Germinal center (tissue), 1 donor: ENCODE measurements at regions not wholly inside any gene's neighbourhood (a gene's known extent, or its start where the extent isn't known, plus 50 kb on each side); places are given as distances from the start of the nearest gene placed in this dataset.
"Not testable (repeated sequence)": the region's sequence is repeated elsewhere in the genome, so short reads cannot be mapped to it uniquely, and the experiment has no call there.

Experiments used
- DNase-seq: peaks from one replicate; pipeline ENCODE4 v3.0.0; 2012; ENCODE audit warnings: mixed read lengths, low spot score

DNA sequence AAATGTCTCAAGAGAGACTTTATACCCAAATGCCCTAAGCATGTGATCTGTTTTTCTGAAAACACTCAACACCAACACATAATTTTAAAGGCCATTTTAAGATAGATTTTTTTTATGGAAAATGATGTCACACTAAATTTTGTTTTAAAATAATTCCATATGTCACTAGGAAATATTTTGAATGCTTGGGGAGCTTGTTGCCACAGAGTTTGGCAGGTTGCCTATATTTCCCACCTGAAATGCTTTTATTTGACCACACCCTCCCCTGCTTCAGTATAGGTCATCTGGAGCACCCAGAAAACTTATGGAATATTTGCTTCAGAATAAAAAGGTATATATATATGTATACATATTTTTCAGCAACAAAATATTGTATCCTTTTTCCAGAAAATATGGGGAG lies 180.0 kb upstream of the ANK3 start:
- DNase-seq: no peak

DNA sequence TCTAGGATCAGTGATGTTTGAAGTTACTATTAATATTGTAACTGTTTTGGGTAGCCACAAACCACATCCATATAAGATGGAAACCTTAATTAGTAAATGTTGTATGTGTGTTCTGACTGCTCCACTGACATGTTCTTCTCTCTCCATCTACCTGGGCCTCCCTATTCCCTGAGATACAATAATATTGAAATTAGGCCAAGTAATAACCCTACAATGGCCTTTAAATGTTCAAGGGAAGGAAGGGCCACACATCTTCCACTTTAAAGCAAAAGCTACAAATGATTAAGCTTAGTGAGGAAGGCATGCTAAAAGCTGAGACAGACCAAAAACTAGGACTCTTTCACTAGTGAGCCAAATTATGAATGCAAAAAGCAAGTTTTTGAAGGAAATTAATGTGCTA lies 176.4 kb upstream of the ANK3 start:
- no peak for DNase-seq

DNA sequence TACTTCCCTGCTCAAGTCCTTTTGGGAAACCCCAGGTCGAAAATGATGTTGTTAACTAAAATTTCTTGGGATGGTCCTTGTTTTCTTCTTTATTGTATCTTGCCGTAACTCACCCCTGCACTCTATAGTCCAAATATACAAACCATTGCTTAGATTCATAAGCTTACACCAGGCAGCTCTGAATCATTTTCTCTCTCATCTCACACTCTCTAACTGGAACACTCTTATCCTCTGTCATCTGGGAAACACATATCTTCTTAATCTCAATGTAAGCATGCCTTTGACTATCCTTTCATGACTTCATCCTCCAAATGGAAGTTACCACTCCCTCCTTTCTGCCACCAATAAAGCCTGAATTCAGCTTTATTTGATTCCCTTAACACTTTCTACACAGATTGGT lies 175.8 kb upstream of the ANK3 start:
- DNase-seq: no peak

DNA sequence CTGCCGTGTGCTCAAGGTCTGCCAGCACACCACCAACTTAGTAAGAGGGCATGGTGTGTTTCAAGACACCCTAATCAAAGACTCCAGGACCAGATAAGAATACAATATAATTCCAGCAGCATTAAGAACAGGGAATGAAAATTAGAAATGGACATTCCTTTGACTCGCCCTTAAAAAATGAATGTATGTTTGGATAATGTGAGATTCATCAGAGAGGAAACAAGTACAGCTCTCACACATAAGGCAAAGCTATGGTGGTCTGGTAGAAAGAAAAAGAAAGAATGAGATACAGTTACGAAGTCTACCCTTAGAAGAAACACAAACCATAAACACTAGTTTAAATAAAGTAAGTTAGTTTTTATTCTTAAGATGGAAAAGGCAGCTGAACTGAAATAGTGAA lies 174.8 kb upstream of the ANK3 start:
- no peak for DNase-seq

DNA sequence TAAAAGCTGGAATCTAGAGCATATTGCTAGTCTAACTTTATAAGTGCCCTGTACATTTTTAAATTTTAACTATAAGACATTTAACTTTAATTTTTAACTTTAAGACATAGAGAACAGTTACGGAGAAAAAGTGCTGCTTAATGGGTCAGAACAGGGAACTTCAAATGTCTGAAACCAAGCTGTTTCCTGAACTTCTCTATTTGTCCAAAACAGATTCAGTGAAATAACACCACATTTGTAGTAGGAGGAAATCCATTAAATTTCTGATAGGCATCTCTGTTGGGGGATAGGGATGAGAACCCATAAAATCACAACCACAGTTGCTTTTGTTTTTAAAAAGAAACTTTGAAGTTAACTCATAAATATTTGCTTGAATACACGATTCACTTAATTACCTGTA lies 170.8 kb upstream of the ANK3 start:
- DNase-seq: no peak

DNA sequence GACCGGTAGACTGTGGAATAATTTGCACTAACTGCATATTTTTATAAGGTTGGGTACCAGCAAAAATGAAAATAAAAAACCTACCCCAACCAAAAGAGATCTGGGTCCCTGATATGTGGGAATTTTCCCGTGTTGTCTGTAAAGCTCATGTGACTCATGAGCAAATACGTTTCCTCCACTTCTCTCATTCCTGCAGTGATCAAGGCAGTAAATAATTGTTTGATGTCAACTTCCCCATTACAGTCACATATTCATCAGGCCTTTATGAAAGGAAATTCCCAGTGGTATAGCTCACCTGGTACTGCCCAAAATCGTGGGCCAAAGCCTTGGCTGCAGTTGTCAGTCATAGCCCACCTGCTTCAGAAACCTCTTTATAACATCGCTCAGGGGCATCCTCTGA lies 166.0 kb upstream of the ANK3 start:
- no peak for DNase-seq

DNA sequence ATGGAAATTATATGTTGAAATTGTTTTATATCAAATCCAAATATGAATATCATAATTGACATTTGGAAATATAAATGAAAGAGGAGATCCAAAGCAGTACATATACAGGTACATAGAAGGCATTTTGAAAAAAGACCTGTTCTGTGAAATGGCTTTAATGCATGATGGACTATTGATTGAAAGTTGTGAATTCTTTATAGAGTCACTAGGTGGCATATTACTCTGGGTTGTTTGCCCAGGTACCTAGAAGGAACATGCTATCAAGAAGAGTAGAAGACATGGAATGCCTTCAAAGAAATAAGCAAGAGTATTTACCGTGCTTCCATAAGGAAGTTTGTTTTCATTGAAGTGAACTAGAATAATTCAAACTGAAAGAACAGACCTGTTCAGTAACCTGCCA lies 160.0 kb upstream of the ANK3 start:
- DNase-seq: no peak

DNA sequence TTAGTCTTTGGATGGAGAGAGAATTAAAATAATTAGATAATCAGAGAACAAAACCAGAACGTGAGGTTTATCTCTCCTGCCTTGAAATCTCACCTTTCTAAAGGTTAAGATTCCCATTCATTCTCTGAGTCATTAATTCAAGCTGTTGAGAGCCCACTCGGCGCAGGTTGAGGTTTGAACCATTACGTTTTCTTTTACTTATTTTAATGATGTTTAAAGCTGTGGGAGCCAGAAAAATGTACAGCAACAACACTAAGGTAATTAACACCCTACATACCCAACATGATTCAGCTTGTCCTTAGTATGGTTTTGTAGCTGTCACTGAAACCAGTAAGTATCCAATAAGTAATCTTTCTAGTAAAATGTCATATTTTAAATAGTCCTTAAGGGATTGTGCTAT lies 153.0 kb upstream of the ANK3 start:
- no peak for DNase-seq

DNA sequence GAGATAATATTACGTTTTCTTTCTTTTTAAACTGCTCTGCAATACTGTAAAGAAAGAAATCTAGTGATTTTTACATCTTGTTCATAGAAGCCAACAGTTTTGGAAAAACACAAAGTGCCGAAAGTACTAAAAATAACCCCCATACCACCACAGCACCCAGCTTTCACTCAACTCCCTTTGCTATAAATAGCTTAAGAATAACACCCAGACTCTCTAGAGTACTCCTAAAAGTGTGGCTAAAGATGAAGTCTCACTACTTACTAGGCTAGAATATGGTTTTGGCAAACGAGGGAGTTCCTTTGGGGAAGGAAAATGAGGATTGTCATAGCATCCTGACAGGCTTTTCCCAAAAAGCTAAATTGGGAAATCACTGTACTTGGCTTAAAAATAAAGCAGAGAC lies 151.8 kb upstream of the ANK3 start:
- no peak for DNase-seq

DNA sequence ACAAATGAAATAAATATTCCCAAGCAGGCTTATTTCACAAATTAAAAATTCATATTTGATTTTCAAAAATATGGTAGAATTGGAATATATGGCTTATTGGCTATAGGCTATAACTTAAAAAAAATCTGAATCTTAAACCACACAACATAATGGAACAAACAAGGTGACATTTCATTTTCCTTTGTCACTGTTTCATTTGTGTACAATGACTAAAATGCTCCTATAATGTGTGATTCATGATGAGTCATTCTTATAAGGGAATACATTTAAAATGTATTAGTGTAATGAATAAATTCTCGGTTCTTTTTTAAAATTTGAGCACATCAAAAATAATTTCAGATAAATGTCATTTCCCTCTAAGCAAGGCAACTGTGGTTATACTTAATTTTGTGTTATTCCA lies 148.0 kb upstream of the ANK3 start:
- DNase-seq: no peak

DNA sequence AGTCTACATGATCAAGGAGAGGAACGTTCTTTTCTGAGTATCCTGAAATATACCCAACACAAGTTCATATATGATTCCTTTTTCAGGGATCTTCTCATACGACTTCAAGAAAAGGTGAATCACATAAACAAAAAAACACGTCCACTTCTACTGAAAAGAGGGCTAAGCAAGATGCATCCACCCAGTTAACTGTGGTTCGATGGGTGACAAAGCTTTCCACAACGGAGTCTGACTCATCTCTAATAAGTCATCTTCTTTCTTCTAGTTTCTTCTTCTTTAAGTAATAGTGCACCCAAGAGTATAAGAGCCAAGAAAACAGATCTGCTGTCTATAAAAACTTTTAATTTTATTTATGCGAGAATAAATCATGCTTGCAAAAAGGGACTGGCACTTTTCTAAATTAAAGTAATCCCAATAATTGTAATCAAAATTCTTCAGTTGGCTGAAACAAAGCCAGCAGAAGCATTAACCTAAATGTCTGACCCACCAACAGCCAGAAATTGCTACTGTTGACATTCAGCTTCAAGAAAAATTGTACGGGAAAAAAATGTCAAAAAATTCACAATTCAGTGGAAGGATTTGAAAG lies 146.9 kb upstream of the ANK3 start:
- no peak for DNase-seq

DNA sequence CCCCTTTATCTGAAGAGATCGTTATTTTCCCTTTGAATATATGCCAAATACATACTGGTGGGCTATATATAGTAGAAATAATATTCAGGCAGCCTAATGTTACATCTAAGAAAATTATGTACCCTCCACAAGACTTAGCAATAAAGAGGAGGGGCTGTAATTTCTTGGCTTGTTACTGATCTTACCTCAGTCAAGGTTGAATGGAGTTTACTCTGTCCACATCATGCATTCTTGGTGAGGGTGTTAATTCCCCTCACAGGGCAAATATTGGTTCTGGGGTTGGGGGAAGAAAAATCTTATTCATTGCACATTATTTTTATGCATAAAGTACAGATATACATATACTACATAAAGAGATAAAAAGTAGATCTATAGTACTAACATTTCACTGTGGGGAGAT lies 145.8 kb upstream of the ANK3 start:
- DNase-seq: no peak

DNA sequence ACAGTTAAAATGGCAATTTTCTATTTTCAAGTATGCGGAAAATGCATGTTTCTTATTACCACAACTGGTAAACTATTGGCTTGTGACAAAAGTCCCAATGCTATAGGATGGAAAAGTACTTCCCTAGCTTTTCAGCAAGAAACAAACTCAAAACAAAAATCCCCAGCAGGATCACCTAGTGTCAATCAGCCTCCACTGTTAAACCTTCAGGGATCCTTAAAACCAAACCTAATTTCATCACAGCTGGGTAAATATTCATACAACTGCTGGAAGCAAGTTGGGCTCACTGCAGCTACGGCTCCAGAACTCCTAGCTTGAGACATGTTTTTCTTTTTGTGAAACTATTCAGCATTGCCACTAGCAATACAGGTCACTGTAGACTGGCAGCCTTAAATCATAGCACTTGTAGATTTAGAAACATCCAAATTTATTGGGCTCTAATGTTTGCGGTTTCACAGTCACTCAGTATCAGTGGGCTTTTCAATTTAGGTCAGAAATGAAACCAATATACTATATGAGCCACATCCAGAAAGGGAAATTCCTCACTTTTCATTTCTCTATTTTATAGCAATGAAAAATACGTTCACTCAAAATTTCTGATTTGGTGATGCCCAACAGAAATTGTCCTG lies 145.2 kb upstream of the ANK3 start:
- DNase-seq: no peak

DNA sequence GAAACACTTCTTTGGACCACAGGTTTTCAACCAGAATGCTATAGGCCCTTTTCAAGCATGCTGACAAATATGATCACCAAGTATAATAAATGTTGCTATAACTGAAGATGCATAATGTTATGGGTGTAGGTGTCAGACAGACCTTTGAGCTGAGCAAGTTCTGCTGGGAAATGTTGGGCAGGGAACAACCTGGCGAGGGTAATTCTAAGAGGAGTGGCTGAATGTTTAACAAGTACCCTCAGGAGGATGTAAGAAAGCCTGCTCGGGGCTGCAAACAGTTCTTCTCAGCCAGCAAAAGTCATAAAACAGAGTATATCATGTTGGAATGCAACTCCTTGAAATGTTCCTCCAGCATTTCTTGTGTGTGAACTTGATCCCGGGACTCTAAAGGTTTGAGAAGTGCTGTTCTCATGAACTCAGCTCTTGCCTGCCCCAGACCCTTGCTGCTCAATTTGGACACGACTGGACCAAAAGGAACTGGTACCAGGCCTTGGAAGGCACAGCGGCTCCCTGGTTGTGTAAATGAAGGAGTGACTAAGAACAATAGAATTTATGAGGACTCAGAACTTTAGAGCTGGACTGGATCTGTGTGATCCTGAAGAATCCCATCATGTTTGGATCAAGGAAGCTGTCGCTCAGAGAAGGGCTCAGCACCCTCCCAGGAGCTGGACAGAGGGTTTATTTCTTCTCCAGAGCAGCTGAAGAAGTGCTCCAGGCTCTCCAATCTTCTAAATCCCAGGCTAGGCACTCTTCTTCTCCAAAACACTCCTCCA lies 143.2 kb upstream of the ANK3 start:
- DNase-seq: no peak

DNA sequence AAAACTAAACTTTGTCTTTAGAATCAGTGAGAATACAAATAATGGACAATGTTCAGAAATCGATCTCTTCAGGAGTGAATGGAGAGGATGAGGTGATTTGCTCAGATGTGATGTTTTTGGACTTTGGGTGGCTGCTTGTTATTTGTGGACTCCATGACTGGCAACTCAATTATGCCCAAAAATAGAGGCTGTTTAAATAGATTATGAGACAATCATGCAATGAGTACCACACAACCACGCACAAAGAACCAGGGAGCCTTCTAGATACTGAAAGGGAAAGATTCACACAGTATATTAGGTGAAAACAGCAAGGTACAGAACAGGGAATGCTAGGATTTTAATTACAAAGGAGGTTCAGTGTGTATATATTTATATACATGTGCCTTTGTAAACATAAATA lies 141.3 kb upstream of the ANK3 start:
- no peak for DNase-seq

DNA sequence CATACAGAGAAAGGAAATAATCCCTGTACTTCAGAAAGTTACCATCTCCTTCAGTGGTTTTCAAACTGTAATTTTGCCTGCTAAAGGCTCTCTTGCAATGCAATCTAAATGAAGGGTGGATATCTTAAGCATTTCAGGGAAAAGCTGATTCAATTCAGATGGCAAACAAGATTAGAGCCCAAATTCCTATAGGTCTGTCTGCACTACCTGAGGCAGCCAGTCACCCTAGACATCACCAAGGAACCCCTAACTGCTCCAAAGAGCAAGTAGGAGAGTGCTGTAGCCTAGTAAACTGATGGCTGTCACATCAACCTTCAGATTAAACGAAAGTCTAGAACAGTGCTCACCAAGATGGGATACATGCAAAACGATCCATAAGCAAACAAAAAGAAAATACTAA lies 138.0 kb upstream of the ANK3 start:
- no peak for DNase-seq

DNA sequence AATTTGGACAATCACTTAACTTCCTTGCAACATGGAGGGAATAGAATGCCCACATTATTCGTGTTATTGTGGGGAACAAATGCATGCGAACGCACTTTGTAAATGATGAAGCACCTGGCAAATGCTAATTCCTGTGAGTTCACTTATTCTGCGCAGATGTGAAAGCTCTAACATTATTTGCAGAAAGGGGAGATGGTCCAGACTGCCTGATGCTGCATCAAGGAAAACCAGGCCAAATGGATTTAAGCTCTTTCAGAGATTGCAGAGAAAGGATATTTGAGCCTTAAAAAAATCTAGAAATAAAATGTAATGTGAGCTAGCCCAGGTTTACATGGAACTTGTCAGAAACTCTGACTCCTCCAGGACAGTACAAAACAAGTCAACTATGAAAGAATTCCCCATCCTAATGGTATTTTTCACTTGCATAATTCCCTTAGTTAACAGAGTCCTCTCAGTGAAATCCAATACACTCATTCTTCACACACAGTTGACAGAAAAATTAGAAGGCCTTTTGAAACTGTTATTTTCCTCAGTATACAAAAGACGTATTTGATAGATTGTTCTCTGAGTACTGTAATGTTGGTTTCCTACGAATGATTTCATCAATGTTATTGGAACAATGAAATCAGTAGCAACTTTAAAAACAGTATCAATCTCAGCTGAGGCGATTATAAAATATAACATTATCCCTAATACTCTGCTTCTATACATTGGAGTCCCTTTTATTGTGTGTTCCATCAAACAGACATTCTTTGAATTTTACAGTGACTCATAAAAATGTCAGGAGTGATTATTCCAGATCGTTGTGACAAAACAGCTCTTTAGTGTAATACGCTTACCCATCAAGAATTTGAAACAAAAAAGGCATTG lies 136.3 kb upstream of the ANK3 start:
- DNase-seq: no peak

DNA sequence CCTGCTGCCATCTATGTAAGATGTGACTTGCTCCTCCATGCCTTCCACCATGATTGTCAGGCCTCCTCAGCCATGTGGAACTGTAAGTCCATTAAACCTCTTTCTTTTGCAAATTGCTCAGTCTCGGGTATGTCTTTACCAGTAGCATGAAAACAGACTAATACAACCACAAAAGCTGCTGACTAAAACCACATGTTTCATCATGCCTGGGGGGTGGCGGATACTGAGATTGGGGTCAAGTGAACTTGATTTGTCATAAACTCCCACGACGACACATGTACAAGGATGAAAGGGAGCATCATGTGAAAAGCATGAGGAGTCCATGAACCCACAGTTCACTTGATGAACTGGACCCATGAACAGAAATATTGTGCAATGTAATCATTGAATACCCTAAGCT lies 134.9 kb upstream of the ANK3 start:
- DNase-seq: no peak

DNA sequence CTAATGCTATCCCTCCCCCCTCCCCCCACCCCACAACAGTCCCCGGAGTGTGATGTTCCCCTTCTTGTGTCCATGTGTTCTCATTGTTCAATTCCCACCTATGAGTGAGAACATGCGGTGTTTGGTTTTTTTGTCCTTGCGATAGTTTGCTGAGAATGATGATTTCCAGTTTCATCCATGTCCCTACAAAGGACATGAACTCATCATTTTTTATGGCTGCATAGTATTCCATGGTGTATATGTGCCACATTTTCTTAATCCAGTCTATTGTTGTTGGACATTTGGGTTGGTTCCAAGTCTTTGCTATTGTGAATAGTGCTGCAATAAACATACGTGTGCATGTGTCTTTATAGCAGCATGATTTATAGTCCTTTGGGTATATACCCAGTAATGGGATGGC lies 133.7 kb upstream of the ANK3 start:
- not testable (repeated sequence) for DNase-seq

DNA sequence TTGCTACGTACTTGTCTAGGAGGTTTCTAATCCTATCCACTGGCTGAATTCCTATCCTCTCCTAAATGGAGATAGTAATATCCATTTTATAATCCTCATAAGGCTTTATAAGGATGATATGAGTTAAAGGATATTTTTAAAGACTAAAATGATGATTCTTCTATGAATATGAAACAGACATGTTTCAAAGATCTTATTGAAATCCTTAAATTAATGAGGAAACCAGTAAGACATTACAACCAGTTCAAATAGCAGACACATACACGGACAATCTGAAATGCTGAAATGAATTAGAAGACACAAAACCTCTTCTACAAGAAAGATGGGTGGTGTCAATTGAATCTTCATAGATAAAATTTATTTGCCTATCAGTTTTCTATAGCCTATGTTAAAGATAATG lies 132.9 kb upstream of the ANK3 start:
- no peak for DNase-seq

DNA sequence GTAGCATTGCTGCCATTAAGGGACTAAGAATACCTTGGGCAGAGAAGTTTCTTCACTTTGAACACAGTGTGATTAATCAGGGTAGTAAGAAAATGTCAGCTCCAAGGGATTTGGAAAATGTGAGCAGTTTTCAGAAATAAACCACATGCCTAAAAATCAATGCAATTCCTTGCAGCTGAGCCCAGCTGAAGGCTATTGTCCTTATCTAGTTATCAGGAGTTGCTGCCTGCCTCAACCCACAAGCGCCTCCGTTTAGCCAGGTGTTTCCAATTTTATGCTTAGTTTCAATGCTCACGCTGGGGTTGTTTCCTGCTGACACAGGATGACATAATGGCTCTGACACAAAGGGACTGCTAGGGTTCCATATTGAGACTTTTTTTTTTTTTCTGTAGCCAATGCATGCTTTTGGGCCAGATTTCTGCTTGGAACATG lies 132.3 kb upstream of the ANK3 start:
- no peak for DNase-seq

DNA sequence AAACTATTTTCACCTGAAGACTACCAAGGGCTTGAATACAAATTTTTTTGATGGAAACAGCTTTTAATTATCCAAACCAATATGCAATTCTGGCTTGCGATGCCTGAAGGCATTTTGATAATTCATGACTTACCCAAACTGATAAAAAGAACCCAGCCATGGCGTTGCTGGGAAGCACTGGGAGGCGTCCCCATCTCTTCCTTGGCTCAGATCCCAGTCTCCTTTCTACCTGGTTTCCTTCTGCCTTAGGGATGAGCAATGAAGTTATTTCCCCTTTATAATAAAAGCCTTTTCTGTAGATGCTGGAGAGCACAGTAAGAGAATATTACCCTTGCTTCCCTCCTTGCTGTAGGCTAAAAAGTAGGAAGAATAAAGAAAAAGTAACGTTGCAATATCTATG lies 129.1 kb upstream of the ANK3 start:
- DNase-seq: no peak

DNA sequence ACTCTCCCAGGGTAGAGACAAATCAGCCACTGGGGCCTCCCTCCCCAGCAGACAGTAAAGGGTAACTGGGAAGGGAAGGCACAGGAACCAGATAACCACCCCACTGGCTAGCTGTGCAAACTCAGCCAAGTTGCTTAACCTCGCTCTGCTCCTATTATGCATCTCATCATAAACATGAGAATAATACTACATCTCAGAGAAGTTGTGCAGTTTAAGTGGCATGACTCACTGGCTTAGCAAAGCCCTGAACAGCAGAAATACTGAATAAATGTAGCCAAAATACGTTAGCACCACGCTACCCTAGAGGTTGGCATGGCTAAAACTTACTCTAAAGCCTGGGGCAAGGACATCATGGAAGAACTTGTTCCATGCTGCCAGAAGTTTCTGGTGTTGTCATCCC lies 128.1 kb upstream of the ANK3 start:
- DNase-seq: no peak
